GM12878 (cell line): ENCODE measurements at regions not wholly inside any gene's neighbourhood (a gene's known extent, or its start where the extent isn't known, plus 50 kb on each side); places are given as distances from the start of the nearest gene placed in this dataset.

Experiments used
- ATAC-seq: fragments of 200-7000 bp; cut with Tn5 transposase; 3 replicates; pipeline ENCODE4 v1.9.1; 2020; ENCODE audit warnings: mild to moderate bottlenecking, moderate library complexity
- BruUV-seq: library from RNA; stranded (reverse); fragments of 400-500 nt; replicated peaks from 2 replicates; lab custom pipeline; 2021; lab: Mats Ljungman, UMichigan
- CTCF ChIA-PET: fragments of 300-600 bp; sonication (Branson Sonifier 250); formaldehyde crosslinking; extraction: SDS; loops from one replicate; lab custom pipeline; 2021; ENCODE audit warnings: inconsistent platforms; lab: Yijun Ruan, JAX
- POLR2A ChIA-PET: fragments of 350-600 bp; formaldehyde crosslinking; extraction: SDS; loops from one replicate; lab custom pipeline; 2021; ENCODE audit warnings: inconsistent platforms; lab: Charles Lee
- RAD21 ChIA-PET: fragments of 300-600 bp; sonication (Branson Sonifier 250); formaldehyde crosslinking; loops from one replicate; lab custom pipeline; 2023; ENCODE audit warnings: antibody characterized with exemption; ENCODE audit not compliant: unreplicated experiment; lab: Charles Lee
- SMC1A ChIA-PET: fragments of 300-600 bp; sonication (Branson Sonifier 250); formaldehyde crosslinking; loops from one replicate; lab custom pipeline; 2023; ENCODE audit not compliant: unreplicated experiment, uncharacterized antibody; lab: Charles Lee
- DNase-seq: peaks from one replicate; pipeline ENCODE4 v3.0.0-alpha.2; 2011; ENCODE audit warnings: low read depth, low spot score
- FAIRE-seq: peaks from 3 replicates; lab custom pipeline; 2011; peaks lifted over from hg19 to GRCh38; lab: Jason Lieb, UNC
- H2AFZ ChIP-seq: 2 replicates; pipeline ENCODE4 v1.6.0; 2011; ENCODE audit warnings: low read depth, low read length, control low read depth; ENCODE audit not compliant: control insufficient read depth
- H3K27ac ChIP-seq: 2 replicates; pipeline ENCODE4 v1.5.1; 2011; ENCODE audit warnings: control low read depth; ENCODE audit not compliant: control insufficient read depth, insufficient read depth
- H3K27me3 ChIP-seq, 2 experiments: replicated peaks in 1 of 2; 2 replicates each; pipeline versions ENCODE4 v1.6.0 to v1.6.1; 2011; ENCODE audit warnings: low read length in 1 of 2; ENCODE audit not compliant: control insufficient read depth in 2 of 2, insufficient read depth in 2 of 2
- H3K36me3 ChIP-seq, 2 experiments: 2 replicates each; pipeline ENCODE4 v1.5.1; 2011; ENCODE audit warnings: low read length in 1 of 2; ENCODE audit not compliant: control insufficient read depth in 2 of 2, insufficient read depth in 2 of 2
- H3K4me1 ChIP-seq: 2 replicates; pipeline ENCODE4 v1.6.1; 2011; ENCODE audit warnings: mild to moderate bottlenecking, low read length, moderate library complexity, mixed read lengths; ENCODE audit not compliant: control insufficient read depth, insufficient read depth
- H3K4me2 ChIP-seq: 2 replicates; pipeline ENCODE4 v1.6.0; 2011; ENCODE audit warnings: control low read depth; ENCODE audit not compliant: control insufficient read depth, insufficient read depth
- H3K4me3 ChIP-seq: fragments of 200-600 bp; sonication (generic); 2 replicates; pipeline ENCODE4 v1.5.1; 2016
- H3K79me2 ChIP-seq: 2 replicates; pipeline ENCODE4 v1.6.0; 2011; ENCODE audit warnings: low read length; ENCODE audit not compliant: control insufficient read depth, insufficient read depth
- H3K9ac ChIP-seq: 2 replicates; pipeline ENCODE4 v1.8.0; 2011; ENCODE audit warnings: low read length, control low read depth, mixed read lengths; ENCODE audit not compliant: control insufficient read depth, insufficient read depth
- H3K9me3 ChIP-seq: replicated peaks from 3 replicates; pipeline ENCODE4 v1.5.1; 2011; ENCODE audit warnings: mild to moderate bottlenecking, low read length; ENCODE audit not compliant: control insufficient read depth, insufficient read depth
- H4K20me1 ChIP-seq: 2 replicates; pipeline ENCODE4 v1.6.0; 2011; ENCODE audit not compliant: control insufficient read depth, insufficient read depth
- BRCA1 ChIP-seq: IDR thresholded peaks from 2 replicates; pipeline ENCODE4 v1.6.1; 2011; ENCODE audit warnings: low read depth, low read length, improper control_type of control experiment
- CBX5 ChIP-seq: sonication (generic); IDR thresholded peaks from 2 replicates; pipeline ENCODE4 v1.6.1; 2016; ENCODE audit warnings: low read depth, moderate library complexity, mild to moderate bottlenecking, inconsistent platforms
- ELK1 ChIP-seq: IDR thresholded peaks from 2 replicates; pipeline ENCODE4 v1.6.1; 2012; ENCODE audit warnings: low read depth, low read length, improper control_type of control experiment
- GATAD2B ChIP-seq: fragments of 450-650 bp; conservative IDR thresholded peaks from 2 replicates; pipeline ENCODE4 v1.6.1; 2017; ENCODE audit warnings: low read depth, mild to moderate bottlenecking, moderate library complexity
- HDAC2 ChIP-seq: fragments of 200-600 bp; sonication (generic); IDR thresholded peaks from 2 replicates; pipeline ENCODE4 v1.6.1; 2017
- LARP7 ChIP-seq: fragments of 450-650 bp; IDR thresholded peaks from 2 replicates; pipeline ENCODE4 v1.6.1; 2017; ENCODE audit warnings: mild to moderate bottlenecking
- MAX ChIP-seq: IDR thresholded peaks from 2 replicates; pipeline ENCODE4 v1.6.1; 2012; ENCODE audit warnings: low read depth, low read length, improper control_type of control experiment
- NBN ChIP-seq: fragments of 450-650 bp; IDR thresholded peaks from 2 replicates; pipeline ENCODE4 v1.6.1; 2016
- NR2C1 ChIP-seq: fragments of 450-650 bp; IDR thresholded peaks from 2 replicates; pipeline ENCODE4 v1.6.1; 2017; ENCODE audit warnings: antibody characterized with exemption, mild to moderate bottlenecking, moderate library complexity
- RBBP5 ChIP-seq: fragments of 200-600 bp; sonication (generic); conservative IDR thresholded peaks from 2 replicates; pipeline ENCODE4 v1.6.1; 2016
- RCOR1 ChIP-seq: conservative IDR thresholded peaks from 2 replicates; pipeline ENCODE4 v1.6.1; 2012; ENCODE audit warnings: low read depth, low read length, improper control_type of control experiment
- SMAD1 ChIP-seq: fragments of 450-650 bp; IDR thresholded peaks from 2 replicates; pipeline ENCODE4 v1.6.1; 2018; ENCODE audit warnings: mild to moderate bottlenecking, low read depth; ENCODE audit not compliant: partially characterized antibody
- STAT1 ChIP-seq: fragments of 450-650 bp; conservative IDR thresholded peaks from 2 replicates; pipeline ENCODE4 v1.6.1; 2014; ENCODE audit warnings: antibody characterized with exemption, mild to moderate bottlenecking
- TCF12 ChIP-seq: IDR thresholded peaks from 2 replicates; pipeline ENCODE4 v1.6.1; 2011; ENCODE audit warnings: low read depth, mild to moderate bottlenecking, low read length
- ZNF24 ChIP-seq: fragments of 450-650 bp; IDR thresholded peaks from 2 replicates; pipeline ENCODE4 v1.6.1; 2017; ENCODE audit warnings: antibody characterized with exemption, mild to moderate bottlenecking
- ZNF687 ChIP-seq: fragments of 450-650 bp; IDR thresholded peaks from 2 replicates; pipeline ENCODE4 v1.6.1; 2017; ENCODE audit warnings: mild to moderate bottlenecking, moderate library complexity
- ZSCAN29 ChIP-seq: fragments of 450-650 bp; IDR thresholded peaks from 2 replicates; pipeline ENCODE4 v1.6.1; 2017; ENCODE audit warnings: mild to moderate bottlenecking, moderate library complexity
- WGBS: methylation state at CpG from one replicate; pipeline ENCODE4 v1.1.6; 2016; ENCODE audit warnings: low lambda C conversion rate; ENCODE audit not compliant: insufficient replicate concordance, insufficient coverage; ENCODE audit errors: missing lambda C conversion rate; 5-methylcytosine and 5-hydroxymethylcytosine counted together
- in situ Hi-C: fragments of 300-500 bp; cut with MboI; formaldehyde crosslinking; loops from 9 replicates; pipeline ENCODE4 v1.14.3; 2018; ENCODE audit warnings: mixed read lengths
- intact Hi-C: fragments of 100-400 bp; cut with micrococcal nuclease; formaldehyde crosslinking; loops from one replicate; pipeline ENCODE4 v1.14.2; 2022; ENCODE audit not compliant: unreplicated experiment

- no peaks in the 10 kb centered on the region for H4K20me1 ChIP-seq
- no peak overlapping the region for H3K27ac ChIP-seq
- H3K79me2 ChIP-seq, result no peaks in the 10 kb centered on the region
- in situ Hi-C loops, result no loop called here
- no peaks in the 10 kb centered on the region for H3K9me3 ChIP-seq
- 38% methylated on average over 7 of the region's 7 CpGs for WGBS
- ChIA-PET RAD21 (no interaction called here), CTCF (no interaction called here), SMC1A (no interaction called here), POLR2A (no interaction called here)
- no peak overlapping the region for H3K4me2 ChIP-seq
- ATAC-seq (no peak), FAIRE-seq (no peak), DNase-seq (no peak)
- no peak for TF ChIP-seq RBBP5
- no peak for TF ChIP-seq ZNF24
- TF ChIP-seq STAT1, result no peak
- TF ChIP-seq TCF12, result no peak
- TF ChIP-seq RCOR1, result no peak
- no peak for TF ChIP-seq NR2C1
- no peak for TF ChIP-seq ZSCAN29
- no peak for TF ChIP-seq SMAD1
- no peak for TF ChIP-seq ZNF687
- no peak for TF ChIP-seq NBN
- TF ChIP-seq HDAC2, result no peak
- TF ChIP-seq CBX5, result no peak
- no peak for TF ChIP-seq GATAD2B
- no peak for TF ChIP-seq ELK1
- no peak for TF ChIP-seq BRCA1
- no peak for TF ChIP-seq MAX
- no peak for TF ChIP-seq LARP7
- intact Hi-C loops, result no loop called here
- H3K36me3 ChIP-seq, result no peaks in the 10 kb centered on the region
- H2AFZ ChIP-seq, result no peak overlapping the region
- H3K9ac ChIP-seq, result no peak overlapping the region
- no peaks in the 10 kb centered on the region for H3K4me1 ChIP-seq
- H3K4me3 ChIP-seq, result no peak overlapping the region
- no TSS peak for BruUV-seq
- H3K27me3 ChIP-seq, result no peaks in the 10 kb centered on the region
These were observed 227.6 kb downstream of the MYCN start for GRCh38 chr2:16167870-16168426.
